ENCODE measurements at regions not wholly inside any gene's neighbourhood (a gene's known extent, or its start where the extent isn't known, plus 50 kb on each side); places are given as distances from the start of the nearest gene placed in this dataset.

DNA sequence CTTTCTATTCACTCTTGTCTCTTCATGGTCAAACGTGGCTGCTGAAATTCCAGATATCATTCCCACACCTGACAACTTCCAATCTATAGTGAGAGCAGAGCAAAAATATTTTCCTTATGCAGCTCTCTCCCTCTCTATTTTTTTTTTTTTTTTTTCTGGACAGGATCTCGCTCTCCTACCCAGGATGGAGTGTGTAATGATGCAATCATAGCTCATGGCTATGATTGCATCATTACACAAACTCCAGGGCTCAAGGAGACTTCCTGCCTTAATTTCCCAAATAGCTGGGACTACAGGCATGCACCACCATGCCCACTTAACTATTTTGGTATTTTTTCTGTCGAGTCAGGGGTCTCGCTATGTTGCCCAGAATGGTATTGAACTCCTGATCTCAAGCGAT lies 1398.9 kb downstream of the AACS start:
- Histone ChIP-seq H3K9me3 (ENCODE audit: control extremely low read depth in 1 of 3, control insufficient read depth in 2 of 3, insufficient read depth in 1 of 3, low read length in 2 of 3) (no peaks in the 10 kb centered on the region), H3K9ac (ENCODE audit: low read length) (no peak overlapping the region), H3K4me3 (ENCODE audit: control extremely low read depth in 1 of 5, extremely low read depth in 1 of 5, insufficient read depth in 1 of 5, low read depth in 2 of 5, low read length in 4 of 5) (no peak overlapping the region), H3K4me1 (ENCODE audit: control insufficient read depth in 2 of 2, insufficient read depth in 2 of 2, low read length in 2 of 2) (no peaks in the 10 kb centered on the region), H2AFZ (ENCODE audit: insufficient read depth, low read depth, low read length, poor library complexity, severe bottlenecking) (no peak overlapping the region), H3K79me2 (ENCODE audit: control insufficient read depth, insufficient read depth, low read length) (no peaks in the 10 kb centered on the region), H3K27me3 (replicated peaks in 1 of 4; ENCODE audit: control extremely low read depth in 1 of 4, control insufficient read depth in 3 of 4, insufficient read depth in 4 of 4, low read length in 3 of 4) (no peaks in the 10 kb centered on the region), H3K27ac (ENCODE audit: low read length in 2 of 2) (no peak overlapping the region), H3K36me3 (replicated peaks in 1 of 2; ENCODE audit: control extremely low read depth in 1 of 2, control insufficient read depth in 1 of 2, extremely low read depth in 1 of 2, insufficient read depth in 2 of 2, low read length in 1 of 2) (no peaks in the 10 kb centered on the region), H4K20me1 (ENCODE audit: control insufficient read depth, insufficient read depth, low read length, poor library complexity, severe bottlenecking) (no peaks in the 10 kb centered on the region), H3K4me2 (replicated peaks; ENCODE audit: low read depth, low read length, poor library complexity, severe bottlenecking) (no peak overlapping the region)
- TF ChIP-seq, protein P1, sequence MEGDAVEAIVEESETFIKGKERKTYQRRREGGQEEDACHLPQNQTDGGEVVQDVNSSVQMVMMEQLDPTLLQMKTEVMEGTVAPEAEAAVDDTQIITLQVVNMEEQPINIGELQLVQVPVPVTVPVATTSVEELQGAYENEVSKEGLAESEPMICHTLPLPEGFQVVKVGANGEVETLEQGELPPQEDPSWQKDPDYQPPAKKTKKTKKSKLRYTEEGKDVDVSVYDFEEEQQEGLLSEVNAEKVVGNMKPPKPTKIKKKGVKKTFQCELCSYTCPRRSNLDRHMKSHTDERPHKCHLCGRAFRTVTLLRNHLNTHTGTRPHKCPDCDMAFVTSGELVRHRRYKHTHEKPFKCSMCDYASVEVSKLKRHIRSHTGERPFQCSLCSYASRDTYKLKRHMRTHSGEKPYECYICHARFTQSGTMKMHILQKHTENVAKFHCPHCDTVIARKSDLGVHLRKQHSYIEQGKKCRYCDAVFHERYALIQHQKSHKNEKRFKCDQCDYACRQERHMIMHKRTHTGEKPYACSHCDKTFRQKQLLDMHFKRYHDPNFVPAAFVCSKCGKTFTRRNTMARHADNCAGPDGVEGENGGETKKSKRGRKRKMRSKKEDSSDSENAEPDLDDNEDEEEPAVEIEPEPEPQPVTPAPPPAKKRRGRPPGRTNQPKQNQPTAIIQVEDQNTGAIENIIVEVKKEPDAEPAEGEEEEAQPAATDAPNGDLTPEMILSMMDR (IDR thresholded peaks at IDR 0.05) = no peak
- no peak for TF ChIP-seq EZH2 (IDR thresholded peaks at IDR 0.05; ENCODE audit: borderline replicate concordance, insufficient read depth, low read depth, low read length, poor library complexity, severe bottlenecking)
- H3K4me1 Mint-ChIP-seq = no peaks in the 10 kb centered on the region
- DNase-seq (no peak), ATAC-seq (ENCODE audit: low read depth) (no peak)
- intact Hi-C loops (cut with micrococcal nuclease) = no loop called here
- H3K27me3 Mint-ChIP-seq = no peaks in the 10 kb centered on the region
- no peak overlapping the region for H3K27ac Mint-ChIP-seq
- no peak overlapping the region for H3K4me3 Mint-ChIP-seq
- H3K9me3 Mint-ChIP-seq (ENCODE audit: insufficient read depth) = no peaks in the 10 kb centered on the region
- WGBS (ENCODE audit: insufficient coverage) = 81% methylated on average over 3 of the region's 5 CpGs
- ChIA-PET CTCF (no interaction called here), POLR2A (no interaction called here)

DNA sequence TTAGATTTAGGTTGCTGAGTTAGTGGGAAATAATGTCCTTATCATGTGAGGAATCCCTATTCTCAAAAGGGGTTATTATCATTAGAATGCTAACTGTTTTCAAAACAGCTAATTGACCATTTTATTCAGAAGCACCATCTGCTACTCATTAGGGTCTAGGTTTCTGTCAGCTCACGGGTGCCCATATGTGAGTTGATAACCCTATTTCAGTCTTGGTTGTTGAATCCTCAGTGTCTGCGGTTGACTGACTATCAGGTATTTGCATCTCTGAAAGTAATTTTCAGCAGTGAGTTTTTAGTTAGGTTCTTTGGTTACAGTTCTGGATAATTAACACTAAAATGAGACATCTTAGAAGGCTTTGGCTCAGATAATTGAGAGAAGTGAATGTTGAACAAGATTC lies 1404.0 kb downstream of the AACS start:
- Histone ChIP-seq H2AFZ (ENCODE audit: insufficient read depth, low read depth, low read length, poor library complexity, severe bottlenecking) (no peak overlapping the region), H3K4me1 (ENCODE audit: control insufficient read depth in 2 of 2, insufficient read depth in 2 of 2, low read length in 2 of 2) (no peaks in the 10 kb centered on the region), H4K20me1 (ENCODE audit: control insufficient read depth, insufficient read depth, low read length, poor library complexity, severe bottlenecking) (no peaks in the 10 kb centered on the region), H3K9me3 (ENCODE audit: control extremely low read depth in 1 of 3, control insufficient read depth in 2 of 3, insufficient read depth in 1 of 3, low read length in 2 of 3) (no peaks in the 10 kb centered on the region), H3K36me3 (replicated peaks in 1 of 2; ENCODE audit: control extremely low read depth in 1 of 2, control insufficient read depth in 1 of 2, extremely low read depth in 1 of 2, insufficient read depth in 2 of 2, low read length in 1 of 2) (no peaks in the 10 kb centered on the region), H3K4me3 (ENCODE audit: control extremely low read depth in 1 of 5, extremely low read depth in 1 of 5, insufficient read depth in 1 of 5, low read depth in 2 of 5, low read length in 4 of 5) (no peak overlapping the region), H3K4me2 (replicated peaks; ENCODE audit: low read depth, low read length, poor library complexity, severe bottlenecking) (no peak overlapping the region), H3K79me2 (ENCODE audit: control insufficient read depth, insufficient read depth, low read length) (no peaks in the 10 kb centered on the region), H3K27me3 (replicated peaks in 1 of 4; ENCODE audit: control extremely low read depth in 1 of 4, control insufficient read depth in 3 of 4, insufficient read depth in 4 of 4, low read length in 3 of 4) (no peaks in the 10 kb centered on the region), H3K27ac (ENCODE audit: low read length in 2 of 2) (no peak overlapping the region), H3K9ac (ENCODE audit: low read length) (no peak overlapping the region)
- WGBS (ENCODE audit: insufficient coverage) = 73% methylated on average over 2 of the region's 2 CpGs
- no peak for ATAC-seq (ENCODE audit: low read depth)
- no peak for DNase-seq
- no peak overlapping the region for H3K27ac Mint-ChIP-seq
- peaks cover 11% of the 10 kb centered on the region for H3K9me3 Mint-ChIP-seq (ENCODE audit: insufficient read depth)
- H3K4me3 Mint-ChIP-seq = no peak overlapping the region
- intact Hi-C loops (cut with micrococcal nuclease) = no loop called here
- CTCF ChIA-PET = no interaction called here
- H3K27me3 Mint-ChIP-seq = no peaks in the 10 kb centered on the region
- no peaks in the 10 kb centered on the region for H3K4me1 Mint-ChIP-seq
- POLR2A ChIA-PET = no interaction called here
- no peak for TF ChIP-seq EZH2 (IDR thresholded peaks at IDR 0.05; ENCODE audit: borderline replicate concordance, insufficient read depth, low read depth, low read length, poor library complexity, severe bottlenecking)
- TF ChIP-seq, protein P1 (IDR thresholded peaks at IDR 0.05) = no peak

All from B cell (primary cell).